ENCODE measurements at regions not wholly inside any gene's neighbourhood (a gene's known extent, or its start where the extent isn't known, plus 50 kb on each side); places are given as distances from the start of the nearest gene placed in this dataset.

- DNase-seq, result no peak
Observed at GRCh38 chr20:18971574-18971973, 158.0 kb downstream of the SCP2D1 start.

DNA sequence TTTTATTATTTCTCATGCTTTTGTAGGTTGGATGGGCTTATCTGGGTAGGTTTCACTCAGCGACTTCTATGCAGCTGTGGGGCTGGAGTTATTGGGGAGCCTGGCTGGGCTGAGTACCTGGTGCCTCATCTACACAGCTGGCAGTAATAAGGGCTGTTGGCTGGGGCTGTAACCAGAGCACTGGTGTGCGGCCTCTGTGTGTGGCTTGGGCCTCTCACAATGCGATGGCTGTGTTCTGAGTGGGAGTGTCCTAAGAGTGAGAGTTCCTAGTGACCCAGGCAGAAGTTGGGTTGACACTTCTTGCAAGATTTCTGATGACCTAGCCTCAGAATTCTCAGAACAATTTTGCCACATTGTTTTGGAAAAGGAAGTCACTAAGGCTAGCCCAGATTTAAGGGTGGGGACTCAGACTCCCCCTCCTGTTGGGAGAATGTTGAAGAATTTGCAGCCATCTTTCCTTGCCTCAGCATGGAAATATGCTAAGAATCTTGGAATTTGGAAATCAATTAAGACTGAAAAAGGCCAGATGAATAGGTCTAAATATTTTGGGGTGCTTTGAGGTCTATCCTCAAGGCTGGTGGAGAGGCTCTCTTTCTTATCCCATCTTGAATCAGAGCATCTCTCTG, 158.8 kb downstream of the SCP2D1 start:
- no peak for DNase-seq

DNA sequence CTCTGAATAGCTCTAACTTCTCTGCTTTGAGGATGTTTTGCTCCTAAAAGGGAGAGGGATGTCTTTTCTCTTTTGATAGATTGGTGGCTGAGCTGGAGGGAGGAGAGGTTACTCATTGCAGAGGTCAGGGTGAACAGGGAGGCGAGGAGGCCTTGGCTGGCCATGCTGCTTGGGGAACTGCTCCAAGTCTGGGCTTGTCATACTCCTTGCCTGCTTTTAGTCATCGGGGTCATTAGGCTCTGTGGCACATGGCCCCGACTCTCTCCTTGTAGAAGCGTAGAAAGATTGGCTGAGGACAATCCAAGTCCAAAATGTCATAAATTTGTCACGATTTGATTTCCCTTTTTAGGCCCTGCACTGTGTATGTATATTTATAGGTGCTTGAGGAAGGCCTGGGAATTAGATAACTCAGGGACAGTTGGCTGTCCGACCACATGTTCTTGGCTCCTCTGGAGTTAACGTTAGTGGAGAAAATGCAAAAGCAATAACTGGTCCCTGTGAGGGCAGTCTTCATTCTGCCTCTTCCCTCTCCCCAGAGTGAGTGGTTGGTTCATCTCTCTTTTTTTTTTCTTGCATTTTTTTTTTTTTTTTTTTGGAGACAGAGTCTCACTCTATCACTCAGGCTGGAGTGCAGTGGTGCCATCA, 160.1 kb downstream of the SCP2D1 start:
- DNase-seq, result no peak

DNA sequence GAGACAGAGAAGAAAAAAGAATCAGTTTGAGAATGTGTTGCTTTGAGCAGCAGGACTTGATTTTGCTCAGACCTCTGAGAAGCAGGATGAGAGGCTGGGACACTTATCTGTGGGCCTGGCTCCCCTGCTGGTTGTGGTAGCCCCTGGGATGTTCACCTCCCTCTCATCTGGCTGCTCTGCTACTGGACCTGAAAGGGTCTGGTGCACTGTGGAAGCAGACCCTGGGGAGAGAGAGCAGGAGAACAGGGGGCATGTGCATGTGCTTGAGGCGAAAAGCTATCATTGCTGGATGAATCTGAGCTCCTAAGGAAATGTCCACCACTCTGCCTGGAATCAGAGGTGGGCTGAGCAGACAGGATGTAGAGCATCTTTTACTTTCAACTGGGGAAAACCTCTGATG, 161.1 kb downstream of the SCP2D1 start:
- DNase-seq, result no peak

- DNase-seq, result no peak
Observed at GRCh38 chr20:18977441-18977840, 163.9 kb downstream of the SCP2D1 start.

DNA sequence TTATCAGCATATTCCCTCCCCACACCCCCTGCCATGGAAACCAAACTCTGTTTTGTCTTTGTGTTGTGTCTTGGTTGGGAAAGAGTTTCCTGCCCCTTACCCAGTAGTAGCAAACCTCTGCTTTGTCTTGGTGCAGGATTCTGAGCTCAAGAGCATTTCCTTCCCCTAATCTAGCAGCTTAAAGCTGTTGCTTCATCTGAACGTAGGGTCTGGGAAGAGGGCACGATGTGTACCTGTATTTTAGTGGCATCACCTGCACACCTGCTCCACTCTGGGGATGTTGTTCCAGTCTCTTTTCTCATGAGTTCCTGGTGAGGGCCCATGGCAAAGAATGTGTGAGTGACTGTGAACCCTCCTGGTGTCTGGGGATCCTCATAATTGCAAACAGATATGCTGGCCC, 164.7 kb downstream of the SCP2D1 start:
- DNase-seq, result no peak

GRCh38 chr20:18979132-18979531, 165.5 kb downstream of the SCP2D1 start:
- no peak for DNase-seq

DNA sequence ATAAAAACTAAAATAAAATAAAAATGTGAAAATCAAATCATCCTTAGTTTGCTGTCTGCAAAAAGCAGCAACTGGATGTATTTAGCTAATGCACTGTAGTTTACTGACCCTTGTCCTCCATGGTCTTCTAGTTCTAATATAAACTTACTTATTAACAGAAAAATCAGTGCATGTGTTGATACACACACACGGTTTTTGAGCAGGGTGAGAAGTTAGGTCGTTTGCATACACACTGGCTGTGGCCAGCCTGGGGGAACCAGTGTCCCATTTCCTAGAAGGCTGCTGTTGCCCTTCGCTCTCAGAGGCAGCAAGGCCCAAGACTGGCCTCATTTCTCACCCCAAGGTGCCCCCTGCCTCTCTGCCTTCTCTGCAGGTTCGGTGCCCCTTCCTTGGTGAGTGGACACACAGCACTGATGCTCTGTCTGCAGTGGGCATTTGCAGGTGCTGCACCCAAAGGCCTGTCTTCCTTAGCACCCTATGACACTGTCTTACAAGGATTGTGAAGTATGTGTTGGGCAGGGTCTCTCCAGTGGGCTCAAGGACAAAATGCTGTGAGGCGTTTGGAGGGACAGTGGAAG, 168.5 kb downstream of the SCP2D1 start:
- DNase-seq, result no peak

DNA sequence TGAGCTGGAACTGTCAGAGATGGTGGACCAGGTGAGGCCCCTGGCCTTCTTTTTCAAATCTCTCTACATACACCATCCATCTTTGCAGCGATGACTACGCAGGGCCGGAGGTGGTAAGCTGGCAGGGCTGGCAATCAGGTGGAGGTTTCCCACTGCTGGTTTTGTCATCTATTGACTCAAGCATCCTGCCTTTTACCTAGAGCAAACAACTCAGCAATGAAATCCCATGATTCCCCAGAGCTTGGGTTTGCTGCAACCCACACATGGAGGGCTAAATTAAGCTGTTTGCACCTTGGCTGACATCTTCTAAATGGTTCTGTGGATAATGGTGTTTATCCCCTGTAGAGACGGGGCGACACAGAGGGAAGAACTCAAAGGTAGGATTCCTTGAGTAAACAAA, 170.2 kb downstream of the SCP2D1 start:
- no peak for DNase-seq

GRCh38 chr20:18984238-18985200, 170.9 kb downstream of the SCP2D1 start:
- no peak for DNase-seq

GRCh38 chr20:18985551-18985950, 172.0 kb downstream of the SCP2D1 start:
- DNase-seq, result no peak

DNA sequence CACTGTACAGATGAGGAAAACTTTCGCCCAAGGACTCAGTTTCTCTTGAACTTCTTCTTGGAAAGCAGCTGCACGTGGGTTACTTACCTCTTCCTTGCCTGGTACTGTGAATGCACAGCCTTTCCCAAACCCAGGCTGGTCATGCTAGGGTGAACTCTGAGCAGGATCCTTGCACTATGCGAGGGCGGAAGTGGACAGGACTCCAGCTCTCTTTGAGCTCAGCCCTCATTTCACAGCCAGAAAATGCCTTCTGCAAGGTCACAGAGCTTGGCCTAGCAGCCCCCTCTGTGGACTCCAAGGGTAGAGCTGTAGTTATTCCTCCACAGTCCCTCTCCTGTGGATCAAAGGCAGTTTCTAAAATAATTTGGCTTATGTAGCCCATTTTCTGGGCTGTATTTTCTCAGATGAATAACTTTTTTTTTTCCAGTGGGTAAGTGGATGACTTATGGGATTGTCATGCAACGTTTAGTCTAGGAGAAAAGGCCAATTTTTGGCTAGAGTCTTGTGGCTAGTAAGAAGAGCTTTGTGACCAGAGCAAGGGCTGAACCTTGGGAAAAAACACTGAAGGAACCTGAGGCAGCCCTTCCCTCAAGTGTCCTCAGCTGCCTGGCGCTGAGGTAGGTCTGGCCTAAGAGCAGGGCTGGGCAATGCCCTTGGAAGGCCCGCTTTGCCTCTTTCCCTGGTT, 172.7 kb downstream of the SCP2D1 start:
- DNase-seq, result no peak

GRCh38 chr20:18986895-18987580, 173.5 kb downstream of the SCP2D1 start:
- no peak for DNase-seq

- no peak for DNase-seq
Observed at GRCh38 chr20:18987781-18988360, 174.3 kb downstream of the SCP2D1 start.

- no peak for DNase-seq
Observed at GRCh38 chr20:18988701-18989100, 175.1 kb downstream of the SCP2D1 start.

- no peak for DNase-seq
Observed at GRCh38 chr20:18989736-18990474, 176.3 kb downstream of the SCP2D1 start.

DNA sequence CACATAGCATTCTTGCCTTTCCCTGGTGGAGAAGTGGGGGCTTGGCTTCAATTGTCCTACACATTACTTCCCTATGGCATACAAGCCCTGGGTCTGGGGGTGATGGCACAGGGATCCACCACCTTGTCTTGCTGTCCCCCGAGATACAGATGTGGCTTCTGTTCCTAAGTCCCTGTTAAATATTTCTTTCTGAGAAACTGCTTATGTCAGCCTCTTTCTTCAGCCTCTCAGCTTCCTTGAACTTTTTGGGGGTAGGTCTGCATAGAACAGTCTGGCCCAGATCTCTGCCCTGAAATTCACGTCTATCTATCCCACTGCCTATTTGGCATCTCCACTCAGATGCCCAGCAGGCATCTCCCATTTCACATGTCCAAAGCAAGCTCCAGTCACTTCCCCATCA, 177.4 kb downstream of the SCP2D1 start:
- DNase-seq, result no peak

DNA sequence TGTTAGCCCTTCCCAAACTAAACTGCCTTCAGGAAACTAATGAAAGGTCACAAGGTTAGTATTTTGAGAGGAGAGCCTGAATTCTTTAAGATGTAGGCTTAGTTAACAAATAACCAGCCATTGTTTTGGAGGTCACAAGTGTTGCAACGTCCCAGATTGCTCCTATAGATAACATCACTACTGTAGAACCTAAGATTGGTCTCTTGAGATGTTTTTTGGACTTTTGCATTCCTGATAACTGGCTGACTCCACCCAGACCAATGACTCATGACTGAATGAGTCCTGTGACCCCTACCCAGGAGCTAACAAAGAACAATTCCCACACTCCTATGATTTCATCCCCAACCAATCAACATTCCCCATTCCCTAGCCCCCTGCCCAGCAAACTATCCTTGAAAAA, 178.8 kb downstream of the SCP2D1 start:
- DNase-seq, result no peak

GRCh38 chr20:18995455-18995854, 181.9 kb downstream of the SCP2D1 start:
- no peak for DNase-seq

GRCh38 chr20:18999086-18999485, 185.5 kb downstream of the SCP2D1 start:
- no peak for DNase-seq

DNA sequence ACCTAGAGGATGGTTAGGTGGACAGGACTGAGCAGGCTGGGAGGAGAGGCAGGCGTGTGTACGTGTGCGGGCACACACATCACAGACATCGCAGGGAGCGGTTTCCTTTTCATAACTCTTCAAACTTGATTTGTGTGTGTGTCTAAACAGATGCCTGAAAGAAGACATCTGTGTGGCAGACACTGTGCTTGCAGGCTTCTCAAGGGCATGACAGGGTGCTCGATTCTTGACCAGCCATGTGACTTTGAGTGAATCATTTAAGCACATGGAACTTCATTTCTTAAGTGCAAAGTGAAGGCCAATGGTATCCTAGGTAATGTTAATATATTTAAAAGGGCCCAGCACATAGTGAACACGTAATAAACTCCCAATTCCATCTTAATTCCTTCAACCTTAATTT, 186.5 kb downstream of the SCP2D1 start:
- no peak for DNase-seq

Data from CD4-positive, alpha-beta T cell treated with Interleukin-21 for 1 hour (primary cell).